T47D (cell line): ENCODE measurements at regions not wholly inside any gene's neighbourhood (a gene's known extent, or its start where the extent isn't known, plus 50 kb on each side); places are given as distances from the start of the nearest gene placed in this dataset.
"Not testable (repeated sequence)": the region's sequence is repeated elsewhere in the genome, so short reads cannot be mapped to it uniquely, and the experiment has no call there.

Experiments used
- DNase-seq, 2 experiments: peaks; one replicate each; pipeline versions ENCODE4 v3.0.0 to v3.0.0-alpha.2; 2011 to 2012; ENCODE audit warnings: low read depth in 1 of 2, low spot score in 1 of 2
- in situ Hi-C: cut with HindIII; loops from 2 replicates; pipeline ENCODE4 v1.10.0; 2016; ENCODE audit warnings: low sequenced_read_pairs, low pct_unique_long_range_greater_than_20kb

- in situ Hi-C loops, DNase-seq: not testable (repeated sequence)
Observed at GRCh38 chr1:196366-196765, 255.1 kb downstream of the OR4F29 start.

GRCh38 chr1:191296-192049, 260.0 kb downstream of the OR4F29 start:
- DNase-seq: not testable (repeated sequence)

GRCh38 chr1:190678-191077, 260.8 kb downstream of the OR4F29 start:
- DNase-seq, in situ Hi-C loops: not testable (repeated sequence)

More at GRCh38 chr1:191296-192049, 260.0 kb downstream of the OR4F29 start:
- in situ Hi-C loops: not testable (repeated sequence)

- in situ Hi-C loops, DNase-seq: not testable (repeated sequence)
Observed at GRCh38 chr1:189915-190314, 261.6 kb downstream of the OR4F29 start.

- in situ Hi-C loops: not testable (repeated sequence)
Observed at GRCh38 chr1:189270-189669, 262.2 kb downstream of the OR4F29 start.

GRCh38 chr1:187298-187697, 264.2 kb downstream of the OR4F29 start:
- in situ Hi-C loops, DNase-seq: not testable (repeated sequence)

More at GRCh38 chr1:189270-189669, 262.2 kb downstream of the OR4F29 start:
- not testable (repeated sequence) for DNase-seq

- DNase-seq, in situ Hi-C loops: not testable (repeated sequence)
Observed at GRCh38 chr1:186691-187131, 264.8 kb downstream of the OR4F29 start.

GRCh38 chr1:186223-186622, 265.3 kb downstream of the OR4F29 start:
- DNase-seq, in situ Hi-C loops: not testable (repeated sequence)

GRCh38 chr1:185526-185925, 266.0 kb downstream of the OR4F29 start:
- in situ Hi-C loops, DNase-seq: not testable (repeated sequence)

GRCh38 chr1:184336-184686, 267.2 kb downstream of the OR4F29 start:
- DNase-seq, in situ Hi-C loops: not testable (repeated sequence)

- in situ Hi-C loops, DNase-seq: not testable (repeated sequence)
Observed at GRCh38 chr1:183620-184335, 267.7 kb downstream of the OR4F29 start.

GRCh38 chr1:183081-183480, 268.4 kb downstream of the OR4F29 start:
- DNase-seq, in situ Hi-C loops: not testable (repeated sequence)

GRCh38 chr1:182631-183030, 268.8 kb downstream of the OR4F29 start:
- DNase-seq, in situ Hi-C loops: not testable (repeated sequence)

GRCh38 chr1:181247-182216, 269.9 kb downstream of the OR4F29 start:
- in situ Hi-C loops: not testable (repeated sequence)
- DNase-seq: peak in 1 of 2 experiments; percentile 80

GRCh38 chr1:180749-181205, 270.7 kb downstream of the OR4F29 start:
- peak in 1 of 2 experiments; percentile 27 for DNase-seq
- in situ Hi-C loops: not testable (repeated sequence)

GRCh38 chr1:138842-139241, 312.6 kb downstream of the OR4F29 start:
- in situ Hi-C loops: not testable (repeated sequence)

GRCh38 chr1:137664-138063, 313.8 kb downstream of the OR4F29 start:
- in situ Hi-C loops, DNase-seq: not testable (repeated sequence)

More at GRCh38 chr1:138842-139241, 312.6 kb downstream of the OR4F29 start:
- not testable (repeated sequence) for DNase-seq
